GM12892 (cell line): ENCODE measurements at regions not wholly inside any gene's neighbourhood (a gene's known extent, or its start where the extent isn't known, plus 50 kb on each side); places are given as distances from the start of the nearest gene placed in this dataset.

Source experiments
- POLR2A ChIP-seq: IDR thresholded peaks from 2 replicates; pipeline ENCODE4 v1.6.1; 2011; ENCODE audit warnings: low read depth, low read length, control low read depth
- TAF1 ChIP-seq: IDR thresholded peaks from 2 replicates; pipeline ENCODE4 v1.6.1; 2011; ENCODE audit warnings: low read depth, mild to moderate bottlenecking, control low read depth, low read length, borderline replicate concordance

GRCh38 chr15:99493461-99493860 lies 72.3 kb upstream of the MEF2A start:
- no peak for TF ChIP-seq TAF1
- TF ChIP-seq POLR2A, result no peak
